ENCODE measurements at regions not wholly inside any gene's neighbourhood (a gene's known extent, or its start where the extent isn't known, plus 50 kb on each side); places are given as distances from the start of the nearest gene placed in this dataset.
"Not testable (repeated sequence)": the region's sequence is repeated elsewhere in the genome, so short reads cannot be mapped to it uniquely, and the experiment has no call there.

DNA sequence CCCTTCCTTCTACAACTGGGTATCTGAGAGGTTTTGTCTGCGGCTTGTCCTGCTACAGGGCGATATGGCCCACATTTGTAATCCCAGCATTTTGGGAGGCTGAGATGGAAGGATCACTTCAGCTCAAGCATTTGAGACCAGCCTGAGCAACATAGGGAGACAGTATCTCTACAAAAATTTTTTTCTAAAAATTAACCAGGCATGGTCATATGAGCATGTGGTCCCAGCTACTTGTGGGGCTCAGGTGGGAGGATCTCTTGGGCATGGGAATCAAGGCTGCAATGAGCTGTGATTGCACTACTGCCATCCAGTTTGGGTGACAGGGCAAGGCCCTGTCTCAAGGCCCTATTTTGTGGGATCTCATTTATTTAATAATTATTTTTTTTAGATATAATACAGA, 420.6 kb upstream of the PABPC4L start:
- ATAC-seq (ENCODE audit: insufficient read depth, low FRiP score), result no peak
- peaks cover 0 to 5% (median 0%) of the 10 kb centered on the region in 5 donors for H3K4me1 ChIP-seq (ENCODE audit: control insufficient read depth in 5 of 5, insufficient read depth in 5 of 5, low read length in 5 of 5)
- no peaks in the 10 kb centered on the region for H3K9me3 ChIP-seq (ENCODE audit: control insufficient read depth in 4 of 4, insufficient read depth in 3 of 4, low read length in 3 of 4)
- no peaks in the 10 kb centered on the region for H3K36me3 ChIP-seq (ENCODE audit: control insufficient read depth in 4 of 4, insufficient read depth in 4 of 4, low read length in 4 of 4)
- WGBS, 2 donors, result 98 to 99% methylated on average over 2 of the region's 2 CpGs
- DNase-seq, result no peak
- H3K27me3 ChIP-seq (ENCODE audit: control insufficient read depth in 3 of 3, insufficient read depth in 3 of 3, low read length in 2 of 3), result no peaks in the 10 kb centered on the region
- no peak overlapping the region for H3K9ac ChIP-seq (ENCODE audit: insufficient read depth in 1 of 2, low read length in 2 of 2)
- H3K27ac ChIP-seq (ENCODE audit: low read depth in 1 of 2, low read length in 1 of 2), result no peak overlapping the region
- TF ChIP-seq, protein P1, sequence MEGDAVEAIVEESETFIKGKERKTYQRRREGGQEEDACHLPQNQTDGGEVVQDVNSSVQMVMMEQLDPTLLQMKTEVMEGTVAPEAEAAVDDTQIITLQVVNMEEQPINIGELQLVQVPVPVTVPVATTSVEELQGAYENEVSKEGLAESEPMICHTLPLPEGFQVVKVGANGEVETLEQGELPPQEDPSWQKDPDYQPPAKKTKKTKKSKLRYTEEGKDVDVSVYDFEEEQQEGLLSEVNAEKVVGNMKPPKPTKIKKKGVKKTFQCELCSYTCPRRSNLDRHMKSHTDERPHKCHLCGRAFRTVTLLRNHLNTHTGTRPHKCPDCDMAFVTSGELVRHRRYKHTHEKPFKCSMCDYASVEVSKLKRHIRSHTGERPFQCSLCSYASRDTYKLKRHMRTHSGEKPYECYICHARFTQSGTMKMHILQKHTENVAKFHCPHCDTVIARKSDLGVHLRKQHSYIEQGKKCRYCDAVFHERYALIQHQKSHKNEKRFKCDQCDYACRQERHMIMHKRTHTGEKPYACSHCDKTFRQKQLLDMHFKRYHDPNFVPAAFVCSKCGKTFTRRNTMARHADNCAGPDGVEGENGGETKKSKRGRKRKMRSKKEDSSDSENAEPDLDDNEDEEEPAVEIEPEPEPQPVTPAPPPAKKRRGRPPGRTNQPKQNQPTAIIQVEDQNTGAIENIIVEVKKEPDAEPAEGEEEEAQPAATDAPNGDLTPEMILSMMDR (IDR thresholded peaks at IDR 0.05; ENCODE audit: control extremely low read depth, extremely low read depth), result no peak
- no peak overlapping the region for H3K4me3 ChIP-seq

DNA sequence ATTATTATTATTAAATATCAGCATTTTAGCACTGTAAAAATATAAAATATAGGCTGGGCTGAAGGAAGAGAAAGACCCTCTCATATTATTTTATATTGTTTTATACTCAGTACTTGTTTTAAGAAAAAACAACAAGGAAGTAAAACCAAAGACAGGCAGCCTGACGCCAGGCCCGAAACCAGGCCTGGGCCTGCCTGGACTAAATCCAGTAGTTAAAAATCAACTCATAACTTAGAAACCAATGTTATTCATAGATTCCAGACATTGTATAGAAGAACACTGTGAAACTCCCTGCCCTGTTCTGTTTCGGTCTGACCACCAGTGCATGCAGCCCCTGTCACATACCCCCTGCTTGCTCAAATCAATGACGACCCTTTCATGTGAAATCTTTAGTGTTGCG, 420.1 kb upstream of the PABPC4L start:
- H3K4me1 ChIP-seq (ENCODE audit: control insufficient read depth in 5 of 5, insufficient read depth in 5 of 5, low read length in 5 of 5); H3K36me3 ChIP-seq (ENCODE audit: control insufficient read depth in 4 of 4, insufficient read depth in 4 of 4, low read length in 4 of 4); H3K27ac ChIP-seq (ENCODE audit: low read depth in 1 of 2, low read length in 1 of 2); H3K27me3 ChIP-seq (ENCODE audit: control insufficient read depth in 3 of 3, insufficient read depth in 3 of 3, low read length in 2 of 3); H3K4me3 ChIP-seq; DNase-seq; H3K9ac ChIP-seq (ENCODE audit: insufficient read depth in 1 of 2, low read length in 2 of 2); ATAC-seq (ENCODE audit: insufficient read depth, low FRiP score); H3K9me3 ChIP-seq (ENCODE audit: control insufficient read depth in 4 of 4, insufficient read depth in 3 of 4, low read length in 3 of 4): not testable (repeated sequence)
- 62 to 71% methylated on average over 5 of the region's 5 CpGs for WGBS, 2 donors

GRCh38 chr4:134610956-134611355, 409.4 kb upstream of the PABPC4L start:
- 97 to 100% methylated on average over 1 of the region's 1 CpG for WGBS, 2 donors
- Histone ChIP-seq H3K36me3 (ENCODE audit: control insufficient read depth in 4 of 4, insufficient read depth in 4 of 4, low read length in 4 of 4) (no peaks in the 10 kb centered on the region), H3K9ac (ENCODE audit: insufficient read depth in 1 of 2, low read length in 2 of 2) (no peak overlapping the region), H3K9me3 (ENCODE audit: control insufficient read depth in 4 of 4, insufficient read depth in 3 of 4, low read length in 3 of 4) (peaks cover 0 to 2% (median 0%) of the 10 kb centered on the region in 4 donors), H3K4me1 (ENCODE audit: control insufficient read depth in 5 of 5, insufficient read depth in 5 of 5, low read length in 5 of 5) (no peaks in the 10 kb centered on the region), H3K27ac (ENCODE audit: low read depth in 1 of 2, low read length in 1 of 2) (no peak overlapping the region), H3K4me3 (no peak overlapping the region), H3K27me3 (ENCODE audit: control insufficient read depth in 3 of 3, insufficient read depth in 3 of 3, low read length in 2 of 3) (no peaks in the 10 kb centered on the region)
- DNase-seq, result no peak
- ATAC-seq (ENCODE audit: insufficient read depth, low FRiP score), result no peak
- TF ChIP-seq, protein P1 (IDR thresholded peaks at IDR 0.05; ENCODE audit: control extremely low read depth, extremely low read depth), result no peak

GRCh38 chr4:134610172-134610571, 408.6 kb upstream of the PABPC4L start:
- ATAC-seq (ENCODE audit: insufficient read depth, low FRiP score), result no peak
- 51 to 60% methylated on average over 1 of the region's 1 CpG for WGBS, 2 donors
- TF ChIP-seq, protein P1 (IDR thresholded peaks at IDR 0.05; ENCODE audit: control extremely low read depth, extremely low read depth), result no peak

More at GRCh38 chr4:134610172-134610571, 408.6 kb upstream of the PABPC4L start:
- no peak overlapping the region for H3K9ac ChIP-seq (ENCODE audit: insufficient read depth in 1 of 2, low read length in 2 of 2)
- no peaks in the 10 kb centered on the region for H3K36me3 ChIP-seq (ENCODE audit: control insufficient read depth in 4 of 4, insufficient read depth in 4 of 4, low read length in 4 of 4)
- no peaks in the 10 kb centered on the region for H3K27me3 ChIP-seq (ENCODE audit: control insufficient read depth in 3 of 3, insufficient read depth in 3 of 3, low read length in 2 of 3)
- H3K27ac ChIP-seq (ENCODE audit: low read depth in 1 of 2, low read length in 1 of 2), result no peak overlapping the region
- no peak overlapping the region for H3K4me3 ChIP-seq
- H3K4me1 ChIP-seq (ENCODE audit: control insufficient read depth in 5 of 5, insufficient read depth in 5 of 5, low read length in 5 of 5), result no peaks in the 10 kb centered on the region
- DNase-seq, result no peak
- peaks cover 0 to 2% (median 0%) of the 10 kb centered on the region in 4 donors for H3K9me3 ChIP-seq (ENCODE audit: control insufficient read depth in 4 of 4, insufficient read depth in 3 of 4, low read length in 3 of 4)
